HG02840 (cell line): ENCODE measurements at regions not wholly inside any gene's neighbourhood (a gene's known extent, or its start where the extent isn't known, plus 50 kb on each side); places are given as distances from the start of the nearest gene placed in this dataset.

ENCODE experiments used
- ATAC-seq: cut with Tn5 transposase; IDR thresholded peaks from one replicate; pipeline ENCODE4 v1.9.1; 2021; ENCODE audit warnings: mild to moderate bottlenecking, moderate library complexity, moderate number of reproducible peaks; ENCODE audit not compliant: unreplicated experiment, low FRiP score

DNA sequence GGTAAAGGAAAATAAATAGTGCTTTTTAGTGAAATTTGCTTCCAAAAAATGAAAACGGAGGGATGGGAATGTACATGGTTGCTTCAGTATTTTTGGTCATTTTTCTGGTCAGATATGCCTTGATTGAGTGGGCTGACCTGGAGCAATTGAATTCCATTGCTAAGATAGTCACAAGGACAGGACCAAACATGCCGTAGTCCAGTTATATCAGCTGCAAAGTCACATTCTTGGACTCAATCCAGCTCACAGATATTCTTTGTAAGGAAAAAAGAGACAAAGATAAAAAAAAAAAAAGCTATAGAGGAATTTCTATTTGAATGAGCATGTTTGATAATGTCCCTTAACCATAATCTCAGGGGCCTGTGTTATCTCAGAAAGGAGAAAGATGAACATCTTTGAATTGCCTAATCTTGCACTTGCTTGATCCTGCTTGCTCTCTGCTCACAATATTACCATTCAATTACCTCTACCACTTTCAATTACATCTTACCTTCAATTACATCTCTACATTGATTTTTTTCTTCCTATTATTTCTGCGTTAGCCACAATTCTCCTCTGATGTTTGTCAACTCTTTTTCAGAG is 75.4 kb upstream of the PACRGL start:
- no peak for ATAC-seq

DNA sequence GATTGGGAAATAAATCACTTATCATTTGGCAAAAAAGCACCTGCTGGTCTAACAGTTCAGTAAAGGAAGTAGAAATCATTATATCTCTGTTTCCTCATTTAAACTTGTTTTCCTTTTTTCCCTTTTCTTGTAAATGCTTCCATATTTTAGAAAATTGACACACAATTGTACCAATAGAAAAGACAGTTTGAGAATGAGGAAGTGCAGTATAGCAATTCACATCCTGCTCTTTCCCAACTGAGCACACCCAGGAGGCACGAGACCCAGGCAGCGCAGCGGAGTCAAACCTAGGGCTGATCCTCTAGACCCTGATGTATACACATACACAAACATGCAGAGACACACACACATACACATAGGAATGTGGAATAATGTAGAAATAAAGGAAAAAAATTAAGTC is 74.8 kb upstream of the PACRGL start:
- no peak for ATAC-seq

GRCh38 chr4:20626326-20627005 is 73.8 kb upstream of the PACRGL start:
- ATAC-seq: no peak

- no peak for ATAC-seq
These were observed 72.4 kb upstream of the PACRGL start for GRCh38 chr4:20627866-20628265.

DNA sequence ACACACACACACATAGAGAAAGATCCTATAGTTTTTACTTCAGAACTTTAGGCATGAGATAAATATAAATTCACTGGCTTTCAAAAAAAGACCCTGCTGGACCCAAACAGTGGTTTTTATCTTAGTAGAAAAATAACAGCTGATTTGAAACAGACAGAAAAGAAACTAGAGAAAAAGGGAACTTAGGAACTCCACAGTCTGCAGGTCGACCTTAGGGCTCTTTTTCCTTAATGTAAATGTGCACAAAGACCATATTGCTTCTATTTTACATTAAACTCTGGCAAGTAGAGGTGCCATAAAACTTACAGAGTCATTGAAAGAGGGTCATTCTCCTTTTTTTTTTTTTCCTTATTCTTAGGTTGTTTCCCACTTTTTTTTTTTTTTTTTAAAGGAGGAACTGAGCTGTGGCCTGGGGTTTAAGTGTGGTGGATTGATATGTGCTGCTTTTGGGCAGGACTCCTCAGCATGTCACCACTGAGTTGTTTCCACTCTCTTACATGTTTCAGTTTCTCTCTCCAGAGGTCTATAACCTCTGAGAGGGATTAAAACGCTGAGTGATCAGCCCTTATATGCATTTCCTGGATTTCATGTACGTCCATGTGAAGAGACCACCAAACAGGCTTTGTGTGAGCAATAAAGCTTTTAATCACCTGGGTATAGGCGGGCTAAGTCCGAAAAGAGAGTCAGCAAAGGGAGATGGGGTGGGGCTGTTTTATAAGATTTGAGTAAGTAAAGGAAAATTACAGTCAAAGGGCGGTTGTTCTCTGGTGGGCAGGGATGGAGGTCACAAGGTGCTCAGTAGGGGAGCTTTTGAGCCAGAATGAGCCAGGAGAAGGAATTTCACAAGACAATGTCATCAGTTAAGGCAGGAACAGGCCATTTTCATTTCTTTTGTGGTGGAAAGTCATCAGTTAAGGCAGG is 70.8 kb upstream of the PACRGL start:
- no peak for ATAC-seq

DNA sequence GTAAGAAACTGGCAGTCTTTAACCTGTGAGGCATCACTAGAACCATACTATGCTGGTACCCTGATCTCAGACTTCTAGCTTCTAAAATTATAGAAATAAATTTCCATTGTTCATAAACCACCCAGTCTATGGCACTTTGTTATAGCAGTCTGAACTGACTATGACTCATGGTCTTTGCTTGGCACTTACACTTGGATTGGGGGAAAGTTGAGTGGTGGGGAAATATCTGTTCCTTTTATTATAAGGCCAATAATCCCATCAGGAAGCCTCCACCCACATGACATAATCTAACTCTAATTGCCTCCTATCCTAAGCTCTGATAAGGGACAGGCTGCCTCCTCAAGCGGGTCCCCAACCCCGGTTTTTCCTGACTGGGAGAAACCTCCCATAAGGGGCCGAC is 61.4 kb upstream of the PACRGL start:
- no peak for ATAC-seq

DNA sequence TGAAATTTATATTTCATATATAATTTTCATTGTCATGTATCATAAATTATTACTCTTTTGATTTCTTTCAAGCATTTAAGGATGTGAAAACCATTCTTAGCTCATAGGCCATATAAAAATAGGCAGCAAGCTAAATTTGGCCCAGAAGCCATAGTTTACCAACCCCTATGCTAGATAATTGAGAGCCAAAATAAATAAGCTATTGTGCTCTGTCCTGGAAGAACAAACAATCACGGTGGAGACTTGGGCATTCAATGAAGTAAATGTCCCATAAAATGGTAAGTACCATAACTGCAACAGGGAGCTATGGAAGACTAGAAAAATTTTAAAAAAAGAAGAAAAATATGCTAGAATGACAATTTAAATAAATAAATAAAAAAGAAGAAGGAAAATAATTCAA is 60.9 kb upstream of the PACRGL start:
- no peak for ATAC-seq

- ATAC-seq: no peak
These were observed 59.3 kb upstream of the PACRGL start for GRCh38 chr4:20640989-20641388.

GRCh38 chr4:20641976-20642375 is 58.3 kb upstream of the PACRGL start:
- no peak for ATAC-seq

- no peak for ATAC-seq
These were observed 56.6 kb upstream of the PACRGL start for GRCh38 chr4:20643631-20644030.

GRCh38 chr4:20645236-20645635 is 55.0 kb upstream of the PACRGL start:
- ATAC-seq: no peak

- ATAC-seq: no peak
These were observed 54.0 kb upstream of the PACRGL start for GRCh38 chr4:20646287-20646686.
